GM13977 (cell line): ENCODE measurements at regions not wholly inside any gene's neighbourhood (a gene's known extent, or its start where the extent isn't known, plus 50 kb on each side); places are given as distances from the start of the nearest gene placed in this dataset.

Experiments used
- DNase-seq: peaks from one replicate; pipeline ENCODE4 v3.0.0; 2012; ENCODE audit warnings: low spot score
- CTCF ChIP-seq: IDR thresholded peaks from 2 replicates; pipeline ENCODE4 v1.5.1; 2012; ENCODE audit warnings: mild to moderate bottlenecking, control low read depth; ENCODE audit not compliant: insufficient read depth; ENCODE audit errors: extremely low read depth, missing control alignments
- in situ Hi-C: fragments of 300-500 bp; cut with MboI; formaldehyde crosslinking; loops from one replicate; pipeline ENCODE4 v1.12.0; 2022; ENCODE audit warnings: low sequenced_read_pairs, low pct_unique_long_range_greater_than_20kb, mixed read lengths, inconsistent platforms; ENCODE audit not compliant: unreplicated experiment

- DNase-seq: no peak
- in situ Hi-C loops: no loop called here
- no peak for TF ChIP-seq CTCF
These were observed 251.2 kb downstream of the GJA1 start for GRCh38 chr6:121686611-121687023.

- in situ Hi-C loops: no loop called here
- DNase-seq: no peak
- no peak for TF ChIP-seq CTCF
These were observed 253.5 kb downstream of the GJA1 start for GRCh38 chr6:121688974-121689373.

- no peak for TF ChIP-seq CTCF
- in situ Hi-C loops: no loop called here
- no peak for DNase-seq
These were observed 255.7 kb downstream of the GJA1 start for GRCh38 chr6:121691126-121691551.

GRCh38 chr6:121694389-121694788 lies 258.9 kb downstream of the GJA1 start:
- TF ChIP-seq CTCF: no peak
- in situ Hi-C loops: no loop called here
- DNase-seq: no peak

GRCh38 chr6:121694801-121695251 lies 259.4 kb downstream of the GJA1 start:
- no peak for DNase-seq
- no peak for TF ChIP-seq CTCF
- in situ Hi-C loops: no loop called here

GRCh38 chr6:121695329-121695728 lies 259.9 kb downstream of the GJA1 start:
- in situ Hi-C loops: no loop called here

More at GRCh38 chr6:121695329-121695728, 259.9 kb downstream of the GJA1 start:
- DNase-seq: no peak
- TF ChIP-seq CTCF: no peak
